ENCODE measurements at regions not wholly inside any gene's neighbourhood (a gene's known extent, or its start where the extent isn't known, plus 50 kb on each side); places are given as distances from the start of the nearest gene placed in this dataset.

- TF ChIP-seq CEBPB (IDR thresholded peaks at IDR 0.05) (no peak), YY1 (IDR thresholded peaks at IDR 0.05; ENCODE audit: low read depth) (no peak), MAX (IDR thresholded peaks at IDR 0.05) (no peak), REST (IDR thresholded peaks at IDR 0.05; ENCODE audit: low read depth) (no peak), ZBTB7A (IDR thresholded peaks at IDR 0.05; ENCODE audit: low read depth) (no peak), CREB1 (IDR thresholded peaks at IDR 0.05; ENCODE audit: low read depth) (no peak), EGR1 (IDR thresholded peaks at IDR 0.05) (no peak)
These were observed 91.9 kb upstream of the HSF2 start for GRCh38 chr6:122307577-122307976.

All from Ishikawa (cell line).